ENCODE measurements at regions not wholly inside any gene's neighbourhood (a gene's known extent, or its start where the extent isn't known, plus 50 kb on each side); places are given as distances from the start of the nearest gene placed in this dataset.

GRCh38 chr3:64748244-64748904, 60.6 kb upstream of the ADAMTS9 start:
- H3K27ac ChIP-seq (ENCODE audit: low read depth, low read length): no peak overlapping the region
- H3K4me1 ChIP-seq (ENCODE audit: control insufficient read depth in 3 of 3, insufficient read depth in 3 of 3, low read length in 3 of 3): peaks cover 0 to 5% (median 0%) of the 10 kb centered on the region in 3 donors
- no peak overlapping the region for H3K4me3 ChIP-seq (ENCODE audit: low read length in 3 of 3)
- H3K9ac ChIP-seq (ENCODE audit: low read depth in 1 of 3, low read length in 3 of 3): no peak overlapping the region
- H3K27me3 ChIP-seq (ENCODE audit: control insufficient read depth in 3 of 3, insufficient read depth in 3 of 3, low read length in 3 of 3): no peaks in the 10 kb centered on the region
- no peaks in the 10 kb centered on the region for H3K36me3 ChIP-seq (ENCODE audit: control insufficient read depth in 3 of 3, insufficient read depth in 3 of 3, low read length in 3 of 3)
- H3K9me3 ChIP-seq (ENCODE audit: control insufficient read depth in 3 of 3, low read length in 3 of 3): no peaks in the 10 kb centered on the region

DNA sequence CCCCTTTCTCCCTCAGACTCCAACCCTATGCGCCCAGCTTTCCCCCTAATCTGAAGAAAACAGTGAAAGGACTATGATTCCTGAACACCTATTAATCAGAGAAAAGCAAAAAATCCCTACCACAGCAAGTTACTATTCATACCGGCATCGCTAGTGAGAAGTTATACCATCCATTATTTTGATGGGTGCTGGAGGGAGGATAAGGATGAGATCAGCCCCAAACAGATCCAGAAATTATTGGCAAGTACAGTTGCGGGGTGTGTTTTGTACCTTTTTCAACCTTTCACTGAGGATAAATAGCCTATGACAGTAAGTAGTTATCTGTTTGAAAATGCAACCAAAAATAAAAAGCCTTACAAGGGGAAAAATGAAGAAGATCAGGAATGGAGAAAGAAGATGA, 59.9 kb upstream of the ADAMTS9 start:
- H3K9ac ChIP-seq (ENCODE audit: low read depth in 1 of 3, low read length in 3 of 3): no peak overlapping the region
- H3K4me1 ChIP-seq (ENCODE audit: control insufficient read depth in 3 of 3, insufficient read depth in 3 of 3, low read length in 3 of 3): peaks cover 0 to 5% (median 0%) of the 10 kb centered on the region in 3 donors
- no peaks in the 10 kb centered on the region for H3K36me3 ChIP-seq (ENCODE audit: control insufficient read depth in 3 of 3, insufficient read depth in 3 of 3, low read length in 3 of 3)
- no peak overlapping the region for H3K27ac ChIP-seq (ENCODE audit: low read depth, low read length)
- H3K27me3 ChIP-seq (ENCODE audit: control insufficient read depth in 3 of 3, insufficient read depth in 3 of 3, low read length in 3 of 3): no peaks in the 10 kb centered on the region
- H3K4me3 ChIP-seq (ENCODE audit: low read length in 3 of 3): no peak overlapping the region
- H3K9me3 ChIP-seq (ENCODE audit: control insufficient read depth in 3 of 3, low read length in 3 of 3): no peaks in the 10 kb centered on the region

DNA sequence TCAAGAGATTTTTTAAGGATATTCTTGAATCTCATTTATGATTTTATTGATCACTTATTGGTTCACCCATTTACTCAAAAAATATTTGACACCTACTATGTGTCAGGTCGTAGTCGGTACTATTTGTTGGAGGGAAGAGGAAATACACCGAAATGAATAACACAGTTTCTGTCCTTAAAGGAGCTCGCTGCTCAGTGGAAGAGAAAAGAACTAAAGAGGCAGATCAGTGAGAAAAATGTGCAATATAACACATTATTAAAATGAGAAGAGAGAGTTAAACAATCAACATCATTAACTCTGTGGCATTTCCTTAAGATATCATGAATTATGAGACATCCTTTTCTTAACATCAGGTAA, 56.1 kb upstream of the ADAMTS9 start:
- no peak overlapping the region for H3K9ac ChIP-seq (ENCODE audit: low read depth in 1 of 3, low read length in 3 of 3)
- H3K9me3 ChIP-seq (ENCODE audit: control insufficient read depth in 3 of 3, low read length in 3 of 3): no peaks in the 10 kb centered on the region
- H3K4me3 ChIP-seq (ENCODE audit: low read length in 3 of 3): no peak overlapping the region
- H3K4me1 ChIP-seq (ENCODE audit: control insufficient read depth in 3 of 3, insufficient read depth in 3 of 3, low read length in 3 of 3): peaks cover 0 to 5% (median 0%) of the 10 kb centered on the region in 3 donors
- H3K27ac ChIP-seq (ENCODE audit: low read depth, low read length): no peak overlapping the region
- H3K36me3 ChIP-seq (ENCODE audit: control insufficient read depth in 3 of 3, insufficient read depth in 3 of 3, low read length in 3 of 3): no peaks in the 10 kb centered on the region
- H3K27me3 ChIP-seq (ENCODE audit: control insufficient read depth in 3 of 3, insufficient read depth in 3 of 3, low read length in 3 of 3): no peaks in the 10 kb centered on the region

DNA sequence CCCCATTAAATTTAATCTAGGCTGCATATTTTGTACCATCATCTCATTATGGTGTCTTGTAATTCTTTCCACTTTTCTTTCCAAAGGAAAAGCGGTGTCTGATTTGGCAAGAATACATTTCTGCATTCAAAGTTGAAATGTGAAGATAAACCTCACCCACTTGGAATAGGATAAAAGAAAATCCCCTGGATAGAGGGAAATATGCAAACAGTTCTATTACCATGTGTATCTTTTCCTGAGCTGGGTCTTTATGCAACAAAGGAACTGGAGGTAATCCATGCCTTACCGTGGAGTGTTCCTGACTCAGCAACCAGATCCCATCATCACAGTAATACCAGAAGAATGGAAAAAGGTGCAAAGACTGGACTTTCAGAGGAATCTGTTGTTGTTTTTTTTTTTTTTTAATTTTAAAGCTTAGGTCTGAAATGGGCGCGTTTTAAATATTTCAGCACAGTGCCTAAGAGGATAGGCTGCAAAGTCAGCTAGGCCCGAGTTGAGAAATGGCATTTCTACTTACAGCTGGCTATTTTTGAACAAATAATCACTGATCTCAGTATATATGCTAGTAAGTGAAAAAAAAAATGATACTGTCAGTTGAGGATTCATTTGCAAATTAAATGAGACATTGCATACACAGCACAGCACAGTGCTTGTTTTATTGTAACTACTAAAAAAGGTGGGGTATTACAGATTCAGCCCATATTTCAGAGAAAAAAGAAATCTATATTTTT, 55.5 kb upstream of the ADAMTS9 start:
- Histone ChIP-seq H3K27ac (ENCODE audit: low read depth, low read length) (no peak overlapping the region), H3K27me3 (ENCODE audit: control insufficient read depth in 3 of 3, insufficient read depth in 3 of 3, low read length in 3 of 3) (no peaks in the 10 kb centered on the region), H3K36me3 (ENCODE audit: control insufficient read depth in 3 of 3, insufficient read depth in 3 of 3, low read length in 3 of 3) (no peaks in the 10 kb centered on the region), H3K4me1 (ENCODE audit: control insufficient read depth in 3 of 3, insufficient read depth in 3 of 3, low read length in 3 of 3) (peaks cover 0 to 1% (median 0%) of the 10 kb centered on the region in 3 donors), H3K4me3 (ENCODE audit: low read length in 3 of 3) (no peak overlapping the region), H3K9ac (ENCODE audit: low read depth in 1 of 3, low read length in 3 of 3) (no peak overlapping the region), H3K9me3 (ENCODE audit: control insufficient read depth in 3 of 3, low read length in 3 of 3) (no peaks in the 10 kb centered on the region)

DNA sequence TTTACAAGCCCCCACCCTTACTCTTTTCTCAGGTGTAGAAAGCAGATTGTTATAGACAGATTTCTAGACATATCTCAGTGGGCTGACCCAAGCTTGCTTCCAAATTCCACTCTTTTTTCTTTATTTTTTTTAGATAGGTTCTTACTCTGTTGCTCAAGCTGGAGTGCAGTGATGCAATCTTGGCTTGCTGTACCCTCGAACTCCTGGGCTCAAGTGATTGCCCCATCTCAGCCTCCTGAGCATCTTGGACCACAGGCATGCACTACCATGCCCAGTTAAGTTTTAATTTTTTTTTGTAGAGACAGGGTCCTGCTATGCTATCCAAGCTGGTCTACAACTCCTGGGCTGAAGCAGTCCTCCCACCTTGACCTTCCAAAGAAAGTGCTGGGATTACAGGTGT, 53.5 kb upstream of the ADAMTS9 start:
- Histone ChIP-seq H3K36me3 (ENCODE audit: control insufficient read depth in 3 of 3, insufficient read depth in 3 of 3, low read length in 3 of 3) (no peaks in the 10 kb centered on the region), H3K4me3 (ENCODE audit: low read length in 3 of 3) (no peak overlapping the region), H3K4me1 (ENCODE audit: control insufficient read depth in 3 of 3, insufficient read depth in 3 of 3, low read length in 3 of 3) (no peaks in the 10 kb centered on the region), H3K9me3 (ENCODE audit: control insufficient read depth in 3 of 3, low read length in 3 of 3) (no peaks in the 10 kb centered on the region), H3K27ac (ENCODE audit: low read depth, low read length) (no peak overlapping the region), H3K9ac (ENCODE audit: low read depth in 1 of 3, low read length in 3 of 3) (no peak overlapping the region), H3K27me3 (ENCODE audit: control insufficient read depth in 3 of 3, insufficient read depth in 3 of 3, low read length in 3 of 3) (no peaks in the 10 kb centered on the region)

- H3K36me3 ChIP-seq (ENCODE audit: control insufficient read depth in 3 of 3, insufficient read depth in 3 of 3, low read length in 3 of 3): no peaks in the 10 kb centered on the region
- H3K9ac ChIP-seq (ENCODE audit: low read depth in 1 of 3, low read length in 3 of 3): no peak overlapping the region
- H3K4me3 ChIP-seq (ENCODE audit: low read length in 3 of 3): no peak overlapping the region
- no peaks in the 10 kb centered on the region for H3K4me1 ChIP-seq (ENCODE audit: control insufficient read depth in 3 of 3, insufficient read depth in 3 of 3, low read length in 3 of 3)
- no peaks in the 10 kb centered on the region for H3K9me3 ChIP-seq (ENCODE audit: control insufficient read depth in 3 of 3, low read length in 3 of 3)
- no peaks in the 10 kb centered on the region for H3K27me3 ChIP-seq (ENCODE audit: control insufficient read depth in 3 of 3, insufficient read depth in 3 of 3, low read length in 3 of 3)
- H3K27ac ChIP-seq (ENCODE audit: low read depth, low read length): no peak overlapping the region
These were observed 52.3 kb upstream of the ADAMTS9 start for GRCh38 chr3:64739971-64740631.
